NCI-H510A (cell line): ENCODE measurements at regions not wholly inside any gene's neighbourhood (a gene's known extent, or its start where the extent isn't known, plus 50 kb on each side); places are given as distances from the start of the nearest gene placed in this dataset.

Source experiments
- DNase-seq: peaks from one replicate; lab custom pipeline; 2025; lab: John Stamatoyannopoulos, UW

GRCh38 chr22:22803285-22803853, 84.2 kb upstream of the IGLL5 start:
- no peak for DNase-seq

- peak; percentile 16 for DNase-seq
Observed at GRCh38 chr22:22810018-22810427, 77.6 kb upstream of the IGLL5 start.

GRCh38 chr22:22810471-22810870, 77.1 kb upstream of the IGLL5 start:
- no peak for DNase-seq

- DNase-seq: no peak
Observed at GRCh38 chr22:22811016-22812009, 76.3 kb upstream of the IGLL5 start.

- no peak for DNase-seq
Observed at GRCh38 chr22:22812031-22812905, 75.3 kb upstream of the IGLL5 start.

GRCh38 chr22:22813126-22814075, 74.2 kb upstream of the IGLL5 start:
- DNase-seq: no peak

- DNase-seq: no peak
Observed at GRCh38 chr22:22814666-22815396, 72.8 kb upstream of the IGLL5 start.

- DNase-seq: no peak
Observed at GRCh38 chr22:22815397-22816170, 72.0 kb upstream of the IGLL5 start.

GRCh38 chr22:22816171-22816514, 71.5 kb upstream of the IGLL5 start:
- peak; percentile 34 for DNase-seq

GRCh38 chr22:22816766-22817410, 70.7 kb upstream of the IGLL5 start:
- DNase-seq: peak; percentile 16

- DNase-seq: no peak
Observed at GRCh38 chr22:22817468-22818201, 70.0 kb upstream of the IGLL5 start.

GRCh38 chr22:22818202-22818538, 69.4 kb upstream of the IGLL5 start:
- no peak for DNase-seq

- peak; percentile 29 for DNase-seq
Observed at GRCh38 chr22:22818861-22819855, 68.5 kb upstream of the IGLL5 start.

GRCh38 chr22:22820076-22820475, 67.5 kb upstream of the IGLL5 start:
- DNase-seq: no peak

- DNase-seq: no peak
Observed at GRCh38 chr22:22820626-22821025, 67.0 kb upstream of the IGLL5 start.

- no peak for DNase-seq
Observed at GRCh38 chr22:22821340-22821739, 66.3 kb upstream of the IGLL5 start.

- DNase-seq: no peak
Observed at GRCh38 chr22:22822106-22822505, 65.5 kb upstream of the IGLL5 start.
